GM23248 (cell line): ENCODE measurements at regions not wholly inside any gene's neighbourhood (a gene's known extent, or its start where the extent isn't known, plus 50 kb on each side); places are given as distances from the start of the nearest gene placed in this dataset.

Experiments
- DNase-seq: peaks from one replicate; pipeline ENCODE4 v3.0.0-alpha.2; 2015
- H2AFZ ChIP-seq: fragments of 200-600 bp; sonication (generic); 2 replicates; pipeline ENCODE4 v1.6.1; 2016; ENCODE audit warnings: antibody characterized with exemption
- H3F3A ChIP-seq: fragments of 200-600 bp; sonication (generic); 2 replicates; pipeline ENCODE4 v1.6.1; 2016; ENCODE audit warnings: mild to moderate bottlenecking, antibody characterized with exemption, mixed run types; ENCODE audit not compliant: insufficient read depth
- H3K27ac ChIP-seq: fragments of 200-600 bp; sonication (generic); 2 replicates; pipeline ENCODE4 v1.5.1; 2016; ENCODE audit warnings: mild to moderate bottlenecking
- H3K27me3 ChIP-seq: fragments of 200-600 bp; sonication (generic); replicated peaks from 2 replicates; pipeline ENCODE4 v1.6.1; 2016; ENCODE audit warnings: mild to moderate bottlenecking; ENCODE audit not compliant: insufficient read depth
- H3K36me3 ChIP-seq: fragments of 200-600 bp; sonication (generic); 2 replicates; pipeline ENCODE4 v1.6.1; 2016; ENCODE audit warnings: low read depth, mild to moderate bottlenecking
- H3K4me1 ChIP-seq: fragments of 200-600 bp; sonication (generic); 2 replicates; pipeline ENCODE4 v1.6.1; 2016; ENCODE audit warnings: mild to moderate bottlenecking; ENCODE audit not compliant: insufficient read depth
- H3K4me2 ChIP-seq: fragments of 200-600 bp; sonication (generic); one replicate; pipeline ENCODE4 v1.6.1; 2016; ENCODE audit warnings: mild to moderate bottlenecking; ENCODE audit not compliant: unreplicated experiment
- H3K4me3 ChIP-seq: fragments of 200-600 bp; sonication (generic); 2 replicates; pipeline ENCODE4 v1.5.1; 2016; ENCODE audit warnings: mild to moderate bottlenecking
- H3K79me2 ChIP-seq: fragments of 200-600 bp; sonication (generic); 2 replicates; pipeline ENCODE4 v1.6.1; 2016; ENCODE audit warnings: mild to moderate bottlenecking; ENCODE audit not compliant: insufficient read depth
- H3K9ac ChIP-seq: fragments of 200-600 bp; sonication (generic); 2 replicates; pipeline ENCODE4 v1.6.1; 2016; ENCODE audit warnings: mild to moderate bottlenecking
- H3K9me2 ChIP-seq: fragments of 200-600 bp; sonication (generic); 2 replicates; pipeline ENCODE4 v1.6.1; 2016; ENCODE audit warnings: mixed run types, mild to moderate bottlenecking, moderate library complexity; ENCODE audit not compliant: insufficient read depth
- H3K9me3 ChIP-seq: fragments of 200-600 bp; sonication (generic); one replicate; pipeline ENCODE4 v1.6.1; 2017; ENCODE audit warnings: low read depth
- H4K20me1 ChIP-seq: fragments of 200-600 bp; sonication (generic); 2 replicates; pipeline ENCODE4 v1.6.0; 2016; ENCODE audit not compliant: insufficient read depth
- EZH2 ChIP-seq: fragments of 200-600 bp; sonication (generic); IDR thresholded peaks from 2 replicates; pipeline ENCODE4 v1.6.1; 2018; ENCODE audit warnings: antibody characterized with exemption, mild to moderate bottlenecking; ENCODE audit not compliant: insufficient read depth, poor library complexity, severe bottlenecking
- EZH2phosphoT487 ChIP-seq: fragments of 200-600 bp; sonication (generic); IDR thresholded peaks from 2 replicates; pipeline ENCODE4 v1.6.1; 2018; ENCODE audit warnings: antibody characterized with exemption, moderate library complexity, mild to moderate bottlenecking, low read depth; ENCODE audit not compliant: insufficient read depth
- WGBS, 2 experiments: methylation state at CpG; one replicate each; pipeline ENCODE4 v1.1.6; 2015 to 2017; ENCODE audit warnings: low lambda C conversion rate in 2 of 2, low coverage in 1 of 2; ENCODE audit errors: missing lambda C conversion rate in 2 of 2; 5-methylcytosine and 5-hydroxymethylcytosine counted together
- in situ Hi-C: fragments of 300-500 bp; cut with MboI; formaldehyde crosslinking; loops from 2 replicates; pipeline ENCODE4 v1.15.0; 2020

DNA sequence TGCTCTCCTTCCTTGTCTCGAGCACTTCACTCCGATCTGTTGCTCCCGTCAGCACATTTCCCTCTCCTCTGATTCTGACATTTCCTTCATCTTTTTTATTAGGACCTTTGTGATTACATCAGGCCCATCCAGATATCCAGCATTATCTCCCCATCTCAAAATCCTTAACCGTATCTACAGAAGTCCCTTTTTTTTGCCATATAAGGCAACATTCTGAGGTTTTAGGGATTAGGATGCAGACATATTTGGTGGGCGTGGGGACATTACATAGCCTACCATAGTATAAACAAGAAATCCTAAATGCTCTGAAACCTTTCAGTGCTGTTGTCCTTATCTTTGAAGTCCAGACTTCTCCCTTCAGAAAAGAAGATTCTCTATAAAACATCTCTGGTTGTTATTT lies 505.0 kb upstream of the PITX2 start:
- H3K4me3 ChIP-seq = peak overlapping the region; percentile 42; the same call in 1 of the 2 replicates
- no peak for DNase-seq
- TF ChIP-seq EZH2phosphoT487 = no peak
- no peaks in the 10 kb centered on the region for H3F3A ChIP-seq
- 70 to 85% methylated on average over 5 of the region's 5 CpGs for WGBS, 2 experiments
- H3K4me1 ChIP-seq = no peaks in the 10 kb centered on the region
- in situ Hi-C loops = loop anchor here (25.0 kb wide), 1 partner anchor 484 kb away; no protein-coding TSS in a partner anchor
- no peaks in the 10 kb centered on the region for H3K27me3 ChIP-seq
- H2AFZ ChIP-seq = peak overlapping the region; percentile 95
- no peaks in the 10 kb centered on the region for H3K9me2 ChIP-seq
- H3K27ac ChIP-seq = no peak overlapping the region
- no peaks in the 10 kb centered on the region for H3K36me3 ChIP-seq
- no peaks in the 10 kb centered on the region for H3K79me2 ChIP-seq
- peak overlapping the region; percentile 54 for H3K4me2 ChIP-seq
- H3K9me3 ChIP-seq = no peaks in the 10 kb centered on the region
- no peaks in the 10 kb centered on the region for H4K20me1 ChIP-seq
- peak overlapping the region; percentile 40; the same call in 1 of the 2 replicates for H3K9ac ChIP-seq

DNA sequence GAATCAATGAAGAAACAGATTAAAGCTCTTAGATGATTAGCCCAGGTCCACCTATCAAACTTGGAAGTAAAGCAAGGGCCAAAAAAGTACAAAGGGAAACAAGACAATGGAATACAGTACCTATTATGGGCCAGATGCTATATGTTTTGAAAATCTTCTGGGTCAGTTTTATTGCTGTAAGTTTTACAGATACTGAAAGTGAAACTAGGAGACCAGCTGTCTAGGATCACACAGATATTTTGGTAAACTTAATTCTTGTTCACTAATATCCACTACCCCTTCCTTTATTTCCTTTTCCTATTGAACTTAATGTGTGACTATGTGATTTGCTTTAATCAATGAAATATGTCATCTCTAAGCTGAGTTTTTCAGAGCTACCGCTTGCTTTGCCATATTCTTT lies 505.4 kb upstream of the PITX2 start:
- peak overlapping the region; percentile 54 for H3K4me2 ChIP-seq
- H4K20me1 ChIP-seq = no peaks in the 10 kb centered on the region
- H3K36me3 ChIP-seq = no peaks in the 10 kb centered on the region
- H3K79me2 ChIP-seq = no peaks in the 10 kb centered on the region
- DNase-seq = peak; percentile 14
- no peaks in the 10 kb centered on the region for H3K4me1 ChIP-seq
- no peaks in the 10 kb centered on the region for H3K9me3 ChIP-seq
- H3F3A ChIP-seq = no peaks in the 10 kb centered on the region
- WGBS, 2 experiments = 62 to 78% methylated on average over 1 of the region's 1 CpG
- in situ Hi-C loops = loop anchor here (25.0 kb wide), 1 partner anchor 484 kb away; no protein-coding TSS in a partner anchor
- TF ChIP-seq EZH2phosphoT487 (no peak), EZH2 (no peak)
- H3K27ac ChIP-seq = no peak overlapping the region
- H3K9me2 ChIP-seq = no peaks in the 10 kb centered on the region
- H3K4me3 ChIP-seq = peak overlapping the region; percentile 42
- no peaks in the 10 kb centered on the region for H3K27me3 ChIP-seq
- H2AFZ ChIP-seq = peak overlapping the region; percentile 95
- H3K9ac ChIP-seq = peak overlapping the region; percentile 40; the same call in 1 of the 2 replicates

DNA sequence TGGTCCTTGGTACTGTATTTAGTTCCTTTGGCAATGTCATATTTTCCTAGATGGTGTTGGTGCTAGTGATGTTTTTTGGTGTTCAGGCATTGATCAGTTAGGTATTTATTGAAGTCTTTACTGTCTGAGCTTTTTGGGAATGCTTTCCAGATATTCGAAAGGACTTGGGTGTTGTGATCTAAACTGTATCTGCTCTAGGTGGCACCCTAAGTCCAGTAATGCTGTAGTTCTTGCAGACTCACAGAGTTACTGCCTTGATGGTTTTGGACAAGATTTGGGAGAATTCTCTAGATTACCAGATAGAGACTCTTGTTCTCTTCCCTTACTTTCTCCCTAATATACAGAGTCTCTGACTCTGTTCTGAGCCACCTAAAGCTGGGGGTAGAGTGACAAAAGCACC lies 513.6 kb upstream of the PITX2 start:
- 41 to 44% methylated on average over 1 of the region's 1 CpG for WGBS, 2 experiments

DNA sequence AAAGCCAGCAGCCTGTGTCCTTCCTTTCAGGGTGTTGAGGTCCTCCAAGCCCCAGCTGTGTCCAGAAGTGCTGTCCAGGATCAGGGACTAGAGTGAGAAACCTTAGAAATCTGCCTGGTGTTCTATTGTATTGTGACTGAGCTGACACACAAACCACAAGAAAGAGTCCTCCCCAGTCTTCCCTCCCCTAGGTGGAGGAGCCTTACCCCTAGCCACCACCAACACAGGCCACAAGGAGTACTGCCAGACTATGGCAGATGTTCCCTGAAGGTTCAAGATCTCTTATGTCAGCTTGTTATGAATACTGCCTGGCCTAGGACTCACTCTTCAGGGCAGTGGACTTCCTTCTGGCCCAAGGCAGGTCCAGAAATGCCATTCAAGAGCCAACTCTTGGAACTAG lies 514.1 kb upstream of the PITX2 start:
- Histone ChIP-seq H3K79me2 (no peaks in the 10 kb centered on the region), H4K20me1 (no peaks in the 10 kb centered on the region), H3K4me2 (no peak overlapping the region), H3K36me3 (no peaks in the 10 kb centered on the region), H2AFZ (0 out of 2 replicates have a peak overlapping the region, but pooled peaks have one; percentile 25), H3F3A (no peaks in the 10 kb centered on the region), H3K27me3 (no peaks in the 10 kb centered on the region), H3K4me1 (no peaks in the 10 kb centered on the region), H3K9ac (no peak overlapping the region), H3K4me3 (no peak overlapping the region), H3K27ac (no peak overlapping the region), H3K9me2 (no peaks in the 10 kb centered on the region), H3K9me3 (no peaks in the 10 kb centered on the region)
- no peak for DNase-seq
- no peak for TF ChIP-seq EZH2
- TF ChIP-seq EZH2phosphoT487 = no peak
- in situ Hi-C loops = loop anchor here (25.0 kb wide), 1 partner anchor 475 kb away; no protein-coding TSS in a partner anchor

More for the DNA sequence above, 513.6 kb upstream of the PITX2 start:
- Histone ChIP-seq H3K9me3 (no peaks in the 10 kb centered on the region), H4K20me1 (no peaks in the 10 kb centered on the region), H3K4me2 (no peak overlapping the region), H3K9ac (no peak overlapping the region), H3F3A (no peaks in the 10 kb centered on the region), H3K27ac (no peak overlapping the region), H3K4me3 (no peak overlapping the region), H3K4me1 (no peaks in the 10 kb centered on the region), H3K36me3 (no peaks in the 10 kb centered on the region), H3K27me3 (no peaks in the 10 kb centered on the region), H3K79me2 (no peaks in the 10 kb centered on the region), H2AFZ (0 out of 2 replicates have a peak overlapping the region, but pooled peaks have one; percentile 25), H3K9me2 (no peaks in the 10 kb centered on the region)
- peak; percentile 57 for DNase-seq
- TF ChIP-seq EZH2 = no peak
- TF ChIP-seq EZH2phosphoT487 = no peak
- in situ Hi-C loops = loop anchor here (25.0 kb wide), 1 partner anchor 476 kb away; no protein-coding TSS in a partner anchor

DNA sequence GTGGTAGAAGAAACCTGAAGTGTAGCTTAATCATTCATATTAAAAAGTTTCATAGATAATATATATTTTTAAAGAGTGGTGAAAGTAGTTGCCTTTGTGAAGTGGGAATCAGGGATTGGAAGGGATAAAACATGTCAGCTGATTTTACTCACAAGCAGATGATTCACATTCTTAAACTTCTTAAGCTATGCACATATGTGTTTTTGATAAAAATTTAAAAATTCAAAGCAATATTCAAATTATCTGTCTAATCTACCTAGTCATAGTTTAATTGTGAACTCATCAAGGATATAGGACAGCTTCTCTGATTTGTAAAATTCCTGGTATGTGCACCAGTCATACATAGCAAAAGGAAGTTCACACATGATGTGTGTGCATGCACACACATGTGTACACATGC lies 520.6 kb upstream of the PITX2 start:
- no peak for DNase-seq
- H3K4me2 ChIP-seq = no peak overlapping the region
- H4K20me1 ChIP-seq = no peaks in the 10 kb centered on the region
- no peaks in the 10 kb centered on the region for H3K9me3 ChIP-seq
- H3F3A ChIP-seq = no peaks in the 10 kb centered on the region
- no peaks in the 10 kb centered on the region for H3K4me1 ChIP-seq
- in situ Hi-C loops = loop anchor here (25.0 kb wide), 1 partner anchor 469 kb away; no protein-coding TSS in a partner anchor
- H3K27me3 ChIP-seq = no peaks in the 10 kb centered on the region
- H3K36me3 ChIP-seq = no peaks in the 10 kb centered on the region
- H3K27ac ChIP-seq = no peak overlapping the region
- no peak overlapping the region for H3K9ac ChIP-seq
- H3K79me2 ChIP-seq = no peaks in the 10 kb centered on the region
- TF ChIP-seq EZH2phosphoT487 = no peak
- no peak for TF ChIP-seq EZH2
- no peak overlapping the region for H2AFZ ChIP-seq
- no peak overlapping the region for H3K4me3 ChIP-seq
- H3K9me2 ChIP-seq = no peaks in the 10 kb centered on the region
